Testis (tissue), 2 donors: ENCODE measurements at regions not wholly inside any gene's neighbourhood (a gene's known extent, or its start where the extent isn't known, plus 50 kb on each side); places are given as distances from the start of the nearest gene placed in this dataset.

Experiments
- POLR2A ChIP-seq: fragments of 450-650 bp; IDR thresholded peaks from one replicate; pipeline ENCODE4 v1.6.1; 2017; ENCODE audit warnings: antibody characterized with exemption, mild to moderate bottlenecking, moderate library complexity
- TF ChIP-seq, protein P1 (sequence below), 3 experiments: fragments of 450-650 bp in 2 of 3; fragments of 200-600 bp in 1 of 3; sonication (generic) in 1 of 3; IDR thresholded peaks; one replicate each; pipeline ENCODE4 v1.5.1; 2016 to 2019; ENCODE audit warnings: antibody characterized with exemption in 3 of 3, mild to moderate bottlenecking in 2 of 3, moderate library complexity in 1 of 3

DNA sequence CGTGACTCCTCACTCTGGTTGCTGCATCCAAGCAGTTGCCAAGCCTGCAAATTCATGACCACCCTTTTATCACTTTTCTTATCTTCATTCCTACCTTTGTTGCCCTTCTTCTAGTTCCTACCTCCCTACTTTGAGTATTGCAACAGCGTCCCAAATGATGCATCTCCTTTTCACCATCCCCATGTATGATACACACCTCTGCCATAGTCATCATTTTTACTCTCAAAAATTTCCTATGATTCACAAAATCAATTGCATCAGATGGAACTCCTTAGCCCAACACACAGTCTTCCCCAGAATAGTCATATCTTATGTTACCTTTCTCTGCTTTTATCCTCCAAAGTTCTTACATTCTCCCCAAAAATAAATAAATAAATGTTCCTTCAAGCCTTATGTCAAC lies 262.6 kb downstream of the TBL1XR1 start:
- TF ChIP-seq, protein P1, sequence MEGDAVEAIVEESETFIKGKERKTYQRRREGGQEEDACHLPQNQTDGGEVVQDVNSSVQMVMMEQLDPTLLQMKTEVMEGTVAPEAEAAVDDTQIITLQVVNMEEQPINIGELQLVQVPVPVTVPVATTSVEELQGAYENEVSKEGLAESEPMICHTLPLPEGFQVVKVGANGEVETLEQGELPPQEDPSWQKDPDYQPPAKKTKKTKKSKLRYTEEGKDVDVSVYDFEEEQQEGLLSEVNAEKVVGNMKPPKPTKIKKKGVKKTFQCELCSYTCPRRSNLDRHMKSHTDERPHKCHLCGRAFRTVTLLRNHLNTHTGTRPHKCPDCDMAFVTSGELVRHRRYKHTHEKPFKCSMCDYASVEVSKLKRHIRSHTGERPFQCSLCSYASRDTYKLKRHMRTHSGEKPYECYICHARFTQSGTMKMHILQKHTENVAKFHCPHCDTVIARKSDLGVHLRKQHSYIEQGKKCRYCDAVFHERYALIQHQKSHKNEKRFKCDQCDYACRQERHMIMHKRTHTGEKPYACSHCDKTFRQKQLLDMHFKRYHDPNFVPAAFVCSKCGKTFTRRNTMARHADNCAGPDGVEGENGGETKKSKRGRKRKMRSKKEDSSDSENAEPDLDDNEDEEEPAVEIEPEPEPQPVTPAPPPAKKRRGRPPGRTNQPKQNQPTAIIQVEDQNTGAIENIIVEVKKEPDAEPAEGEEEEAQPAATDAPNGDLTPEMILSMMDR (IDR thresholded peaks at IDR 0.05) = no peak
- TF ChIP-seq POLR2A = no peak
